GM21367 (cell line): ENCODE measurements at regions not wholly inside any gene's neighbourhood (a gene's known extent, or its start where the extent isn't known, plus 50 kb on each side); places are given as distances from the start of the nearest gene placed in this dataset.
"Not testable (repeated sequence)": the region's sequence is repeated elsewhere in the genome, so short reads cannot be mapped to it uniquely, and the experiment has no call there.

Source experiments
- ATAC-seq: cut with Tn5 transposase; IDR thresholded peaks from one replicate; pipeline ENCODE4 v1.9.1; 2021; ENCODE audit not compliant: unreplicated experiment

DNA sequence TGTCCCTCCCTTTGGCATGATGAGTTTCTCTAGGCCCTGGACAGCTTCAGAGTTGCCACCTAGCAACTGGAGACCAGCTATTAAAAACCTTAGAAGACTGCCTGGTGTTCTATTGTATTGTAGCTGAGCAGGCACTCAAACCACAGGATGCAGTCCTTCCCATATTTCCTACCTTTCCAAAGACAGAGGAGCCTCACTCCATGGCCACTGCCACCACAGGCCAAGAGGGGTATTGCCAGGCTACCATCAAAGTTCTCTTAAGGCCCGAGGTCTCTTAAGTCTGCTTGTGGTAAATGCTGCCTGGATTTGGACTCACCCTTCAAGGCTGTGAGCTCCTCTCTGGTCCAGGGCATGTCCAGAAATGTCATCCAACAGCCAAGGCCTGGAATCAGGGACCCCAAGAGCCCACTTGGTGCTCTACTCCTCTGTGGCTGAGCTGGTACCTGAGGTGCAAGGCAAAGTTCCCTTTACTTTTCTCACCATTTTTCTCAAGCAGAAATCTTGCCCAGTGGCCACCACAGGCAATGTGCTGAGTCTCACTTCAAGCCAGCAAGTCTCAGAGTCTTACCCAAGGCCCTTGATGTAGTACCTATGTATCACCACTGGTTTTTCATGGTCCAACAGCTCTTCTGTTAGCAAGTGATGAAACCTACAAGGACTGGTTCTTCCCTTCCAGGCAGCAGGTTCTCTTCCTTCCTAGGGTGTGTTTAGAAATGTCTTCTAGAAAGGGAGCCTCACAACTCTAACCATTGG is 269.4 kb downstream of the AMY1C start:
- no peak for ATAC-seq

DNA sequence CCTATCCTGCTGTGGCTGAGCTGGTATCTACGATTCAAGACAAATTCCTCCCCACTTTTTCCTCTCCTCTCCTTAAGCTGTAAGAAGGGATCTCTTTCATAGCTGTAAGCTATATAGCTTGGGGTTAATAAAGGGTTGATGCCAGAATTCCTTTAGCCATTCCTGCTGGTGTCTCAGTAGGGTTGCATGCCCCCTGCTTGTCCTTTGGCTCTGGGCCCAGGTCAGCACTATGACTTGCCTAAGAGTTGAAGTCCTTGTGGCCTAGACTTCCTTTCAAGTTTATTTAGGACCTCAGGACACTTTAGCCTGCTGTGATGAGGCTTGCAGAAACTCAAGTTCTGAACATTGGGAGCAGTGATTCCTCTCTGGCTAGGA is 270.0 kb downstream of the AMY1C start:
- ATAC-seq = no peak

- no peak for ATAC-seq
Measured at GRCh38 chr1:104028416-104029035, 278.8 kb downstream of the AMY1C start.

DNA sequence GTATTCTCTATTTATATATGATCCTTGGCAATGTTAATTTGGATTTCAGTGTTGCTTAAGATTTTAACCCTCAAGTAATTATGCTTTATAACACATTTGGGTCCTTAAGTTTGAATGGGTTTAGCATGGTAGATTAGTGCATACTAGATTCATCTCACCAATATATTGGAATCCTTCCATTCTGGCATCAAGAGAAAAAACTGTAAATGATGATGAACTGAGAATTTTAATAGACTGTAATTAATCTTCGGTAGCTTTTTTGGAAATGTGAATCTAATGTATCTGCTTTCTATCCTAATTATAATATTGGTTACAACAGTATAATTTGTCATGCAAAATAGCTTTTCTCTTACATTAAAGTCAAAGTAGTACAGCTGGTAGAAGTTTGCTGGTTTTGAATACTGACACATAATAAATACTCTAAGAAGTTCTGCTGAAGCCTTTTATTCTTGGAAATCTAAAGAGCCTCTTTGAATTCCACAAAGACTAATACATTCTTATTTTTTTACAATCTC is 279.8 kb downstream of the AMY1C start:
- ATAC-seq = no peak

GRCh38 chr1:104056786-104057185 is 307.1 kb downstream of the AMY1C start:
- ATAC-seq = no peak

DNA sequence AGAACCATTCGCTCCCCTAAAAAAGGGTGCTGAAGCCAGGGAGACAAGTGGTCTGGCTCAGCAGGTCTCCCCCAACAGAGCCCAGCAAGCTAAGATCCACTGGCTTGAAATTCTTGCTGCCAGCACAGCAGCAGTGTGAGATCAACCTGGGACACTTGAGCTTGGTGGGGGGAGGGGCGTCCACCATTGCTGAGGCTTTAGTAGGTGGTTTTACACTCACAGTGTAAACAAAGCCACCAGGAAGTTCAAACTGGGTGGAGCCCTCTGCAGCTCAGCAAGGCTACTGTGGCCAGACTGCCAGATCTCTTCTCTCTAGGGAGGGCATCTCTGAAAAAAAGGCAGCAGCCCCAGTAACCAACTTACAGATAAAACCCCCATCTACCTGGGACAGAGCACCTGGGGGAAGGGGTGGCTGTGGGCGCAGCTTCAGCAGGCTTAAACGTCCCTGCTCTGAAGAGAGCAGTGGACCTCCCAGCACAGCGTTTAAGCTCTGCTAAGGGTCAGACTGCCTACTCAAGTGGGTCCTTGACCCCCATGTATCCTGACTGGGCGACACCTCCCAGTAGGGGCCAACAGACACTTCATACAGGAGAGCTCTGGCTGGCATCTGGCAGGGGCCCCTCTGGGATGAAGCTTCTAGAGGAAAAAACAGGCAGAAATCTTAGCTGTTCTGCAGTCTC is 307.7 kb downstream of the AMY1C start:
- not testable (repeated sequence) for ATAC-seq

- not testable (repeated sequence) for ATAC-seq
Measured at GRCh38 chr1:104061637-104062036, 311.9 kb downstream of the AMY1C start.

GRCh38 chr1:104064399-104064798 is 314.7 kb downstream of the AMY1C start:
- ATAC-seq = no peak

- no peak for ATAC-seq
Measured at GRCh38 chr1:104072915-104073371, 323.2 kb downstream of the AMY1C start.

DNA sequence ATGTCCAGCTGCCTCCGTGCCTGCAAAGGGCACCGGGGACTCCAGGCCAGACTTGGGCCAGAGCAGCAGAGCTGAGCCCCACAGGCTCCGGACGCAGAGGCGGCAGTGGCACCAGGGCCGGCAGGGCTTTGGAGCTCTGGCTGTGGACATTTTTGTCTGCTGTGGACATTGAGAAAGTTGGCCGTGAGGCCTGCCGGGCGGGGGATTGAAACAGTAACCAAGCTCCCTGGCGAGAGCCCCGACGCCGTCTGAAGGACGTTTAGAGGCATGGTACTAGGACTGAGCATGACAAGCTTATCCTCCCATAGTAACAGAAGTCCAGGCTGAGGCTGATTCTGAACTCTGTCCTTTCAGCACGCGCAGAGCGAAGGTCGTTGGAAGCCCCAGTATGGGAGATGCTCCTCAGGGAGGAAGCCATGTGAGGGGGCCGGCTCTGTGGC is 323.8 kb downstream of the AMY1C start:
- ATAC-seq = no peak

- no peak for ATAC-seq
Measured at GRCh38 chr1:104082221-104082620, 332.5 kb downstream of the AMY1C start.

DNA sequence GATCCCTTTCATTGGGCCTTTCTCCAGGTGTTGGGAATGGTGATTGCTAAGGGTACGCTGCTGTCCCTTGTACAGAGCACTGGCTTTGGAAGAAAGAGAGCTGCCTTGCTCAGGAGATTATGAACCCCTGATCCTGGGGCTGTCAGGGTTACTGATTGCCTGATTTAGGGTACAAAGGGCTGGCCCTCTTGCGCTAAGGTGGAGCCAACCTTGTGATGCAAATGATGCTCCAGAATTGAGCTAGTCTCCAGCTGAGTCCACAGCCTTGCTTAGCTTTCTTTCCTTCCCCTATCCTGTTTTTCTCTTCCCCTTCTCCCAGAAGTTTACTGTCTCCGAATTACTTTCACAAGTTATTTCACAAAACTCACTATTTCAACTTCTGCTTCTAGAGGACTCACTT is 334.7 kb downstream of the AMY1C start:
- ATAC-seq = no peak

GRCh38 chr1:104092698-104093097 is 343.0 kb downstream of the AMY1C start:
- ATAC-seq = no peak

GRCh38 chr1:104098837-104099236 is 349.1 kb downstream of the AMY1C start:
- no peak for ATAC-seq

DNA sequence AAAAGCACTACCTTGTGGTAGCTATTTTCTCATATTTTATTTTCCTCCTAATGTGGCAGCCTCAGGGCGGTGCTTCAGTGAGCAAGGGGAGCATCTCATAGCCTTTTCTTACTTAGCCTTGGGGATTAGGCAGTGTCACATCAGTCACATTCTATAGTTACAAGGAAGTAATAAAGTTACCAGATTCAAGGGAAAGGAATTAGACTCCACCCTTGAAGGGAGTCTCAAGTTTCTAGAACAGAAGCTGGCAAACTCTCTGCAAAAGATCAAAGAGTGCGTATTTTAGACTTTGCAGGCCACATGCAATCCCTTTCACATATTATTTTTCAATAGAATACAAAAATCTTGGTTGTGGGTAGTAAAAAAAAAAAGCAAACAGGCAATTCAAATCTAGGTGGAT is 350.4 kb downstream of the AMY1C start:
- ATAC-seq = no peak

DNA sequence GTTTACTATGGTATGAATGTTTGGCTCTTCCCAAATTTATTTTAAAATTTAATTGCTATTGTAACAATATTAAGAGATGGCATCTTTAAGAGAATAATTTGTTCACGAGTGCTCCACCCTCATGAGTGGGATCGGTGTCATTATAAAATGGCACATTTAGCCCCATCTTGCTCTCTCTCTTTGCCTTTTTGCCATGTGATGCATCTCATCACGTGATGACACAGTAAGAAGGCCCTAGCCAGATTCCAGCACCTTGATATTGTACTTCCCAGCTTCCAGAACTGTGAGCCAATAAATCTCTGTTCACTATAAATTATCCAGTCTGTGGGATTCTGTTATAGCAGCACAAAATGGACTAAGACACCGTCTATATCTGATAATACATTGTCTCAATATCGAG is 355.8 kb downstream of the AMY1C start:
- no peak for ATAC-seq

GRCh38 chr1:104120525-104120924 is 370.8 kb downstream of the AMY1C start:
- no peak for ATAC-seq

DNA sequence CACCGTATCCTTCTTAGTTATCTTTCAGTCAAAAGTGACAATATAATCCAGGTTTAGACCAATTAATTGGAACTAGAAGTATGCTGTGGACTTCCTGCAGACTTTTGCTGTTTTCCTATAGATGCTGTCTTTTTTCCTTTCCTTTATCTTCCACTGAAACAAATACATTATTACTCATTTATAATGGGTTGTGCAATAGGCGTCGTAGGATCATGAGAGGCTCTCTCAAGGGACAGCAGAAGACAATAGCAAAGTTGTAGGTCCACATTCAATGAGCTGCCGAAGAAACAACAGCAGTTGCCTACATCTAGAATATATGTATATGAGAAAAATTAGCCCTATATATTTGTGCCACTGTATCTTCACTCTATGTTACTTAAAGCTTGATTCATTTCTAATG is 371.6 kb downstream of the AMY1C start:
- no peak for ATAC-seq

DNA sequence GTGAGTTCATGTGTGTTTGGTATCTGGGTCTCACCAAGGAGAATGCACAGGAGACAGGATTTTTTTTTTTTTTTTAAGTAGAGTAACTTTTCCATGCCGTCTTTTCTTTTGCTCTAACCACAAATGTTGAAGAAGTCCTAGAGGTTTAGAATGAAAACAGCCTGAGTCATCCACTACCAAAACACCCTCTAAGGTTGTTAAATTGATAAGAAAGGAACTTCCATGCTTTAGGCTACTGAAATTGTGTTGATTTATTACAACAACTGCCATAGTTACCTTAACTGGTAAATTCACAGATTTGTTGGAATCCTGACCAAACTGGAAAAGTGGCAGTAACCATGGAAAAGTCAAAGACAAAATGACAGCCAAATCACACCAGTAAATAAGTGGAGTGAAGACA is 375.6 kb downstream of the AMY1C start:
- ATAC-seq = no peak

DNA sequence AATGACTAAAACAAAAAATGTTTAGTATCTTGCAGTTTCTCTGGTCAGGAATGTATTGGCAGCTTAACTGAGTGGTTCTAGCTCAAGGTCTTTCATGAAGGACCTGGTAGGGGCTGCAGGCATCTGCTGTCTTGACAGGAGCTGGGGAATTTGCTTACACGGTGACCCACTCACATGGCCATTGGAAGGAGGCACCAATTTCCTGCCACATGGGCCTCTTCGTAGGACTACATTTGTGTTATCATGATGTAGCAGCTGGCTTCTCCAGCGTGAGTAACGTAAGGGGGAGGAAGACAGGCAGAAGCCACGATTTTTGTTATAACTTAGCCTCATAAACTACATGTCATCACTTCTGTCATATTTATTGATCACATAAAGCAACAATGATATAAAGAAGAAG is 376.3 kb downstream of the AMY1C start:
- ATAC-seq = no peak

GRCh38 chr1:104132382-104132973 is 382.8 kb downstream of the AMY1C start:
- peak; percentile 81 for ATAC-seq
